Fibroblast of the conjunctiva (primary cell): ENCODE measurements at regions not wholly inside any gene's neighbourhood (a gene's known extent, or its start where the extent isn't known, plus 50 kb on each side); places are given as distances from the start of the nearest gene placed in this dataset.
"Not testable (repeated sequence)": the region's sequence is repeated elsewhere in the genome, so short reads cannot be mapped to it uniquely, and the experiment has no call there.

Source experiments
- DNase-seq: peaks from one replicate; pipeline ENCODE4 v3.0.0-alpha.2; 2010; ENCODE audit warnings: low read depth

DNA sequence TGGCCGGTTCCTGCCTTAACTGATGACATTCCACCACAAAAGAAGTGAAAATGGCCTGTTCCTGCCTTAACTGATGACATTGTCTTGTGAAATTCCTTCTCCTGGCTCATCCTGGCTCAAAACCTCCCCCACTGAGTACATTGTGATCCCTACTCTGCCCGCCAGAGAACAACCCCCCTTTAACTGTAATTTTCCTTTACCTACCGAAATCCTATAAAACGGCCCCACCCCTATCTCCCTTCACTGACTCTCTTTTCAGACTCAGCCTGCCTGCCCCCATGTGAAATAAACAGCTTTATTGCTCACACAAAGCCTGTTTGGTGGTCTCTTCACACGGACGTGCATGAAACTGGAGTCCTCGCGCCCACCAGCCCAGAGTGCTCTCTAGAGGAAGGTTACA lies 166.5 kb downstream of the ADRA2C start:
- DNase-seq, result not testable (repeated sequence)

GRCh38 chr4:3935406-3935805 lies 169.2 kb downstream of the ADRA2C start:
- not testable (repeated sequence) for DNase-seq

- DNase-seq, result no peak
Observed at GRCh38 chr4:3936184-3936583, 170.0 kb downstream of the ADRA2C start.

- not testable (repeated sequence) for DNase-seq
Observed at GRCh38 chr4:3937849-3938562, 171.8 kb downstream of the ADRA2C start.

GRCh38 chr4:3938676-3939075 lies 172.5 kb downstream of the ADRA2C start:
- DNase-seq, result not testable (repeated sequence)

DNA sequence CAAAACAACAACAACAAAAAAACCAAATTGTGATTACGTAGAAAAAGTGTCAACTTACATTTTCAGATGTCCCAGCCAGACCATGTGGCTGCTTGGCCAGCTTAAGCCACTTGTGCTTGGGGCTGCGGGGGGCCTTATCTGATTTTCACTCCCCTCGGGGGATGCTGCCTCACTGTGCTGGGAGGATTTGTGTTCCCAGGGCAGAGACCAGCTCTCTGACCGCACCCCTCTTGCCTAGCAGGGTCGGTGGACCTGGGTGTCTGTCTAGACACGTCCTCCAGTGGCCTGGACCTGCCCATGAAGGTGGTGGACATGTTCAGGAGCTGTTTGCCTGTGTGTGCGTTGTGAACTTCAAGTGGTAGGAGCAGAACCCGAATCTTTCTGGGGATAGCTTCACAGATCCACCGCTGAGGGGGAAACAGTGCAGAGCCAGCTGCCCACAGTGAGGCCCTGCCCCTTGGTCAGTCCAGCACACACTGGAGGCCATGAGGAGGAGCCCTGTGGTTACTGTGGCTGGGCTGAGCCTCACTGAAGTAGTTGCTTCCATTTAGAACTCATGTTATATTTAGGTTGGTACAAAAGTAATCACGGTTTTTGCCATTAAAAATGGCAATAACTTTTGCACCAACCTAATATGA lies 173.9 kb downstream of the ADRA2C start:
- not testable (repeated sequence) for DNase-seq

- DNase-seq, result not testable (repeated sequence)
Observed at GRCh38 chr4:3941735-3942522, 175.7 kb downstream of the ADRA2C start.

GRCh38 chr4:3942569-3942971 lies 176.4 kb downstream of the ADRA2C start:
- DNase-seq, result not testable (repeated sequence)

DNA sequence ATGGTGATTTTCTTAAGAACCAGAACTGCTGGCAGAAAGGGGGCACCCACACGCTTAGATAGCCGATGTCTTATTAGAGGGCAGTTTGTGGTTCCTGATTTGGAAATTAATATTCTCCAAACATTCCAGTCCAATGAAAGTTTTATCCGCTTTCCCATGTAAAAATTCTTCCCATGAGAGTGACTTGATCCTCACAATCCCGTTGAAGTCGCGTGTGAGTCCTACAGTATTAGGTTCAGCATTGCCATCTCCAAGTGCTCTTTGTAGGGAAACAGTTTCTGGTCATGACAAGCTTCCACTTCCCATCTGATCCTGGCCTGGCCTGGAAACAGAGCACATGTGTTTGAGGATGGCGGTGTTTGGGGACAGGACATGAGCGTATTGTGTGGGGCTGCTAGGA lies 176.9 kb downstream of the ADRA2C start:
- DNase-seq, result not testable (repeated sequence)

GRCh38 chr4:3945511-3946290 lies 179.5 kb downstream of the ADRA2C start:
- DNase-seq, result no peak

GRCh38 chr4:3946553-3946952 lies 180.4 kb downstream of the ADRA2C start:
- DNase-seq, result not testable (repeated sequence)

- DNase-seq, result not testable (repeated sequence)
Observed at GRCh38 chr4:3947761-3948160, 181.6 kb downstream of the ADRA2C start.

GRCh38 chr4:3948210-3948609 lies 182.0 kb downstream of the ADRA2C start:
- DNase-seq, result not testable (repeated sequence)

- peak; percentile 14 for DNase-seq
Observed at GRCh38 chr4:3949916-3950315, 183.7 kb downstream of the ADRA2C start.

- DNase-seq, result not testable (repeated sequence)
Observed at GRCh38 chr4:3952443-3953139, 186.4 kb downstream of the ADRA2C start.

DNA sequence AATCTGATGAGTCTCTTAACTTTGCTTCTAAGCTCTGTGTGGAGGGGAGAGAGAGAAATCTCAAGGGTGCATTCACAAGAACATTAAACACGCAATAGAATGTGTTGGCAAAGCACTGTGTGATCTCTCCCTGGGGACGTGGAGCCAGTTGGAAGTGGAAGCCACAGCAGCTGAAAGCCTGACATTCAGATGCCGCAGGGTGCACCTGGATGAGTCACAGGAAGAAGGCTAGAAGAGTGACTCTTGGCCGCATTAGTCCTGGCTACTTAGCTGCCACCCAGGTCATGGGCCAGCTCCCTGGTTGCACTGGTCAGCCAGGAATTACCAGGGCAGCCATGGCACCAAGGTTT lies 186.9 kb downstream of the ADRA2C start:
- DNase-seq, result not testable (repeated sequence)

- peak; percentile 94 for DNase-seq
Observed at GRCh38 chr4:3954540-3955320, 188.5 kb downstream of the ADRA2C start.

- peak; percentile 99 for DNase-seq
Observed at GRCh38 chr4:3955321-3956164, 189.4 kb downstream of the ADRA2C start.

DNA sequence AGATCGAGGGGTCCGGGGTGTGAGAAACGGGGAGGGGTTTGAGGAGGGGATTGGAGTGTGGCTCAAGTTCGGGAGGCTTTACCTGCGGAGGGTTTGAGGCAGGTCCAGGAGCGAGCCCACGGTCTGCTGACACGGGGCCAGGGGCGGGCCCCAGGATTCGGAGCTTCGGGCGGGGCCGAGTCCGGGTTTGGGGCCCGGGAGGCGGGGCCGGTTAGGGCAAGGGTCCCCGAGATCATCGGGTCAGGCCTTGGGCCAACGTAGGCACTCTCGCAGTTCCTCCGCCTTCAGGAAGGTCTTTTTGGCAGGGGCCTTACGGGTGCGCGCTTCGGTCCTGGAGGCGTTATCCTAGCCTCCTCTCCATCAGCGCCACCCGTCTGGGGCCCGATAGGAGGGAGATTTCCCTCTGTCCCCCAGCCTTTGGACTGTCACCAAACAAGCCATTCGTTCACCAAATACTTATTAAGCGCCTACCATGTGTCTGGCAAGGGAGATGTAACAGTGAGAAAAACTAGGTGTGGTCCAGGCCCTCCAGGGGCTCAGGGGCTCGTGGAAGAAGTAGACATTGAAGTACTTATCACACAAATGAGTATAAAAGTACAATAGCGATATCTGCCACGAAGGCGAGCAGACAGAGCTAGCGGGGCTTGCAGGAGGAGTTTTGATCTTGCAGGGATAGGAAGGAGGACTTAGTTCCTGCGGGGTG lies 190.1 kb downstream of the ADRA2C start:
- not testable (repeated sequence) for DNase-seq
